ENCODE measurements at regions not wholly inside any gene's neighbourhood (a gene's known extent, or its start where the extent isn't known, plus 50 kb on each side); places are given as distances from the start of the nearest gene placed in this dataset.
"Not testable (repeated sequence)": the region's sequence is repeated elsewhere in the genome, so short reads cannot be mapped to it uniquely, and the experiment has no call there.

DNA sequence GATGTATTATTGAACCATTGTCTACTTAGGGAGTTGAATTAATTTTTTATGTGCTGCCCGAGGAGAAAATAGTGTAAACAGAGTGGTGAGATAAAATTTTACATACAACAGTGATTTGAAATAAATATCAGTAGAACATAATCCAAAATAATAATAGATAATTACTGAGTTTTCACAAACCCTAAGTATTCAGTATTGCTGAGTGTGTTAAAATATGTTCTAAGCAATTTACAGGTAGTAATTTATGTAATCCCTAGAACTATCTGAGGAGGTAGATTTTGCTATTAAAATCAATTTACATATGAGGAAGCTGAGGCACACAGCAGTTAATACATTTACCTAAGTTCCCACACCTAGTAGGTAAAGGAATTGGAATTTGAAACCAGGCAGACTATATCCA, 134.7 kb upstream of the FAT1 start:
- Mint-ChIP-seq H3K36me3 (ENCODE audit: low read depth) (no peaks in the 10 kb centered on the region), H3K4me1 (ENCODE audit: low read depth) (no peaks in the 10 kb centered on the region)
- CTCF ChIA-PET = no interaction called here

DNA sequence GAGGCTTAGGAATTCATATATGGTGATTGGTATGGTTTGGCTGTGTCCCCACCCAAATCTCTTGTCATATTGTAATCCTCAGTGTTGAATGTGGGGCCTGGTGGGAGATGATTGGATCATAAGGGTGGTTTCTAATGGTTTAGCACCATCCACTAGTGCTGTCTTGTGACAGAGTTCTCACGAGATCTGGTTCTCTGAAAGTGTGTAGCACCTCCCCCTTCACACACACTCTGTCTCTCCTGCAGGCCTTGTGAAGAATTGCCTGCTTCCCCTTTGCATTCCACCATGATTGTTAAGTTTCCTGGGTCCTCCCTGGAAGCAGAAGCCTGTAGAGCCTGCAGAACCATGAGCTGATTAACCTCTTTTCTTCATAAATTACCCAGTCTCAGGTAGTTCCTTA, 135.8 kb upstream of the FAT1 start:
- intact Hi-C loops (cut with micrococcal nuclease) = no loop called here
- Mint-ChIP-seq H3K9me3 (peaks cover 10% of the 10 kb centered on the region), H3K36me3 (ENCODE audit: low read depth) (no peaks in the 10 kb centered on the region), H3K4me3 (no peak overlapping the region), H3K4me1 (ENCODE audit: low read depth) (no peaks in the 10 kb centered on the region), H3K27ac (no peak overlapping the region), H3K27me3 (ENCODE audit: low read depth) (no peaks in the 10 kb centered on the region)
- CTCF ChIA-PET = no interaction called here
- DNase-seq = no peak

More for the DNA sequence above, 134.7 kb upstream of the FAT1 start:
- Mint-ChIP-seq H3K27ac (no peak overlapping the region), H3K9me3 (peaks cover 7% of the 10 kb centered on the region), H3K27me3 (ENCODE audit: low read depth) (no peaks in the 10 kb centered on the region), H3K4me3 (no peak overlapping the region)
- no peak for DNase-seq
- intact Hi-C loops (cut with micrococcal nuclease) = no loop called here

DNA sequence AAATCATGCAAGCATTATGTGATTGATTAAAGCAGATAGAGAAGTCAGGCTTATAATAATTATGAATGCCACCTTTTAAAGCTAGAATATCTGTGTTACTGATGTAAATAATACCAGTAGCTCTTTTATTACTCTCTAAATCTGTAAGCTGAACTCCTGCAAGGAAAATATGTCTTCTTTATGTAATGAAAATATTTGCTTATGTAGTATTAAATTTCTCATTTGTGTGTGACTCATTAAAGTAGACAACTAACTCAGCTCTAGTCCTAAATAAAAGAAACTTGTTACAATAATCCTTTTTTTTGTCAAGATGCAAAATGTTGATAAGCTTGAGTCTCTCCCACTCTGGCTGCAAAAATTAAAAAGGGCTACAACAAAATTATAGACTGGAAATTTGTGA, 137.7 kb upstream of the FAT1 start:
- Mint-ChIP-seq H3K4me1 (ENCODE audit: low read depth) (no peaks in the 10 kb centered on the region), H3K36me3 (ENCODE audit: low read depth) (no peaks in the 10 kb centered on the region), H3K4me3 (no peak overlapping the region), H3K27me3 (ENCODE audit: low read depth) (no peaks in the 10 kb centered on the region), H3K27ac (no peak overlapping the region), H3K9me3 (peaks cover 10% of the 10 kb centered on the region)
- DNase-seq = no peak
- intact Hi-C loops (cut with micrococcal nuclease) = no loop called here
- CTCF ChIA-PET = no interaction called here

DNA sequence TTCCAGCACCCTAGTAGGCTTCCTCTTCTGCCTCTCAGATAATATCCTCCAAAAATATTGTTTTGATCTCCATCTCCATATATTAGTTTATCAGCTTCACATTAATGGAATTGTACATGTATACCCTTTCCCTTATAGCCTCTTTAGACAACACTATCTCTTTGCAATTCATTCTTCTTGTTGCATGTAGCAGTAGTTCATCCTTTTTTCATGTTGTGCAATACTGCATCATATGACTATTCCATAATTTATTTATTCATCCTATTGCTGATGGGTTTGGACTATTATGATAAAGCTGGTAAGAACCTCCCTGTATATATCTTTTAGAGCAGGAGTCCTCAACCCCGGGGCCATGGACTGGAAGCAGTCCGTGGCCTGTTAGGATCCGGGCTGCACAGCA, 148.2 kb upstream of the FAT1 start:
- Mint-ChIP-seq H3K27me3 (ENCODE audit: low read depth) (no peaks in the 10 kb centered on the region), H3K4me3 (no peak overlapping the region), H3K9me3 (peaks cover 16% of the 10 kb centered on the region), H3K36me3 (ENCODE audit: low read depth) (no peaks in the 10 kb centered on the region), H3K4me1 (ENCODE audit: low read depth) (no peaks in the 10 kb centered on the region), H3K27ac (no peak overlapping the region)
- intact Hi-C loops (cut with micrococcal nuclease) = no loop called here
- DNase-seq = no peak
- CTCF ChIA-PET = no interaction called here

DNA sequence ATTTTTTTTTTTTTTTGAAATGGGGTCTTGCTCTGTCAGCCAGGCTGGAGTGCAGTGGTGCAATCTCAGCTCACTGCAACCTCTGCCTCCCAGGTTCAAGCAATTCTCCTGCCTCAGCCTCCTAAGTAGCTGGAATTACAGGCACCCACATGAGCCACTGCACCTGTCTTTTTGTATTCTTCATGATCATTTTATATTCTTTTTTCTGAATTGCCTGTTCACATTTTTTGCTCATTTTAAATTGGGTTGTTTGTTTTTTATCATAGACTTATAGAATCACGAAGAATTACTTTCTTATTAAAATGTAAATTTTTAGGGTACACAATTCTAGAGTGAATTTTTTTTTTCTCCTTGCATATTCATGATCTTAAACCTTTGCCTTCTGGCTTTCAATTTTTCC, 149.4 kb upstream of the FAT1 start:
- H3K27ac Mint-ChIP-seq; H3K4me3 Mint-ChIP-seq; CTCF ChIA-PET; H3K4me1 Mint-ChIP-seq (ENCODE audit: low read depth); H3K27me3 Mint-ChIP-seq (ENCODE audit: low read depth); intact Hi-C loops (cut with micrococcal nuclease); H3K36me3 Mint-ChIP-seq (ENCODE audit: low read depth); DNase-seq: not testable (repeated sequence)
- peaks cover 14% of the 10 kb centered on the region for H3K9me3 Mint-ChIP-seq

DNA sequence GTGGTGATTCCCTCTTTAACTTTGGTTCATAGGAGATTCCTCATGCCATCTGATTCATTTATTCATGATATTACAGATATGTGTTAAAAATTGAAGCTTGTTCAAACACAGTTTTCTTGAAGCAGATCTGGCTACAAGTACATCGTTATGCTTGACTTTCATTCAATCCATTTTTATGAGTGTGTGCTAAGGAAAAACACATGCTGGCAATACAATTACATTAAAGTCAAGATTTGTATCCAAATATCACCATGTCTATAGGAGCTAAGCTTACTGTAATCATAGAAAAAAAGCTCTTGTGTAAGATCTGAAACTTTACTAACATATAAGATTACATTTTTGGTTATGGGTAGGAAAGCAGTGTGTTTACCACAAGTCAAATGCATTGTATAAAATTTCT, 151.8 kb upstream of the FAT1 start:
- no peak overlapping the region for H3K4me3 Mint-ChIP-seq
- no peaks in the 10 kb centered on the region for H3K36me3 Mint-ChIP-seq (ENCODE audit: low read depth)
- no peak for DNase-seq
- peaks cover 18% of the 10 kb centered on the region for H3K9me3 Mint-ChIP-seq
- CTCF ChIA-PET = no interaction called here
- intact Hi-C loops (cut with micrococcal nuclease) = no loop called here
- no peaks in the 10 kb centered on the region for H3K4me1 Mint-ChIP-seq (ENCODE audit: low read depth)
- H3K27ac Mint-ChIP-seq = no peak overlapping the region
- no peaks in the 10 kb centered on the region for H3K27me3 Mint-ChIP-seq (ENCODE audit: low read depth)

DNA sequence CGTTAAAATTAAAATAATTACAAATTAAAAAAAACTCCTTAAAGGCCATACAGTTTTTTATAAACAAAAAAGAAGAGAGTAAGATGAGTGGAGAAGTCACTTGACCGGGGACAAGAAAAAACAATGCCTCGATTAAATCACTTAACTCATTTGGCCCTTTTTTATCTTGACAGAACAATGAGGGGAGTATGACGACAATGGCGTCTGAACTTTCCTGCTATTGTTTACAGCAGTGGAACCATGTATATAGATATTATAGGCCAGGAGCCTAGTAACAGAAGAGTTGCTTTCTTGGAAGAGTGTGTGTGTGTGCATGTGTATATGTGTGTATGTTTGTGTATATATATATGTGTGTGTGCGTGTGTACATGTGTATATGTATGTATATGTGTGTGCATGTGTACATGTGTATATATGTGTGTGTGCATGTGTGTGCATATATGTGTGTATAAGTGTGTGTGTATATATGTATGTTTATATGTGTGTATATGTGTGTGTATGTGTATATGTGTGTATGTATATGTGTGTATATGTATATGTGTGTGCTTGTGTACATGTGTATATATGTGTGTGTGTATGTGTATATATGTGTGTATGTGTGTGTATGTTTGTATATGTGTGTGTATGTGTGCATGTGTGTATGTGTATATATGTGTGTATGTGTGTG, 153.4 kb upstream of the FAT1 start:
- CTCF ChIA-PET = no interaction called here
- Mint-ChIP-seq H3K27me3 (ENCODE audit: low read depth) (no peaks in the 10 kb centered on the region), H3K36me3 (ENCODE audit: low read depth) (no peaks in the 10 kb centered on the region), H3K9me3 (peaks cover 15% of the 10 kb centered on the region), H3K27ac (no peak overlapping the region), H3K4me1 (ENCODE audit: low read depth) (no peaks in the 10 kb centered on the region), H3K4me3 (no peak overlapping the region)
- intact Hi-C loops (cut with micrococcal nuclease) = no loop called here
- no peak for DNase-seq

DNA sequence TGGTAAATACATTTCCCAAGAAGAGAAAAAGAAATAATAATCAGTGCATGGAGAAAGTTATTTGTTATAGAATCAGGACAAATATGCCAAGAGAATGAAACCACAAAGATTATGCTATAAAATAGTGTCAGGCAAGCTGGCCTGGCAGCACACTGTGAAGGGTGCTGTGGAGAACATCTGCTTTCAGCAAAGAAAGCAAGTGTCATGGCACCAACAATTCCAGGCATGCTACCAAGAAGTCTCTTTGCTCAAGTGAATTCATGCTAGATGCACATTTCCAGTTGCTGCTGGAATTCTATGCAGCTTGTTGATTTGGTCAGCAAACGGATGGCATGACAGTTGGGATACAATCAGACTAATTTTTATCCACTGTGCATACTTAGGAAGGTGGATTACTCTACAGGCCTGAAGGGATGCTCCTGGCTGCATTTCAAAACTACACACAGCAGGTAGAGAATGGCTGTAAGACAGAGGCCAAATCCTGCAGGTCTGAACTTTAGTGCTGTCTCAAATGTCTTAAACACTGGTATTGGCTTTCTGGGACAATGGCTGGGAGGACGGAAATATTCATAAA, 154.6 kb upstream of the FAT1 start:
- no peaks in the 10 kb centered on the region for H3K27me3 Mint-ChIP-seq (ENCODE audit: low read depth)
- H3K9me3 Mint-ChIP-seq = peaks cover 13% of the 10 kb centered on the region
- H3K27ac Mint-ChIP-seq = no peak overlapping the region
- no peak overlapping the region for H3K4me3 Mint-ChIP-seq
- intact Hi-C loops (cut with micrococcal nuclease) = no loop called here
- DNase-seq = no peak
- H3K36me3 Mint-ChIP-seq (ENCODE audit: low read depth) = no peaks in the 10 kb centered on the region
- CTCF ChIA-PET = no interaction called here
- no peaks in the 10 kb centered on the region for H3K4me1 Mint-ChIP-seq (ENCODE audit: low read depth)

DNA sequence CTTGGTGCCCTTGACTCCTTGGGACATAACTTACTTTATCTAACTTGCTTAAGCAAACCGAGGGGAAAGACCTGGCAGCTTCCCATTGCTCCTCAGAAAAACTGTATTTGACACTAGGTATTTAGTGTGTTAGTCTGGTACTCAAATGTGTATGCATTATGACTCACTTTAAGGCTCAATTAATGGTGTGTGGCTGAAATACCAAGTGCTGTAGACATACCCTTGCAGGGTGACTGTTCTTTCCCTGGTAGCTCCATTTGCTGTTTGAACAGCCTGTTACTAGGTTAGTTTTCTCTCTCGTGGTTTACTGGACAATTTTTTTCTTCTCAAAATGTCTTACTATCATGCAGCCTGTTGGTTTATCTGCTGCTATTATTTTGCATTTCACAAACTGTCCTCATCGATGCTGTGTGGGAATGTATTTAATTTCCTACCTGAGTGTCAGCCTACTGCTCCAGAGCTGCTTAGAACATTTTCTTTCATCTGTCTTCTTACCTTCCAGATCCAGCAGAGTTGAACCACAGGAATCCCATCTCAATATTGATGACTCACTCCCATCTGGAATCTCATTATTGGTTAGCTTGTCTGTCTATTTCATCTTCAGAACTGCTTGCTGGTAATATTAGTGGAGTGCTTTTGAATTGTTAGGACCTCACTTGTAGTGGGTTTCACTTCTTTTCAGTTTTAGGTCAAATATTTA, 158.0 kb upstream of the FAT1 start:
- intact Hi-C loops (cut with micrococcal nuclease) = no loop called here
- Mint-ChIP-seq H3K9me3 (peaks cover 6% of the 10 kb centered on the region), H3K4me3 (no peak overlapping the region), H3K27ac (no peak overlapping the region), H3K4me1 (ENCODE audit: low read depth) (no peaks in the 10 kb centered on the region), H3K36me3 (ENCODE audit: low read depth) (no peaks in the 10 kb centered on the region), H3K27me3 (ENCODE audit: low read depth) (no peaks in the 10 kb centered on the region)
- no peak for DNase-seq
- CTCF ChIA-PET = interaction anchor here (1.2 kb wide), 1 partner anchor 12 kb away, joined by 3 read pairs; no protein-coding TSS in a partner anchor

DNA sequence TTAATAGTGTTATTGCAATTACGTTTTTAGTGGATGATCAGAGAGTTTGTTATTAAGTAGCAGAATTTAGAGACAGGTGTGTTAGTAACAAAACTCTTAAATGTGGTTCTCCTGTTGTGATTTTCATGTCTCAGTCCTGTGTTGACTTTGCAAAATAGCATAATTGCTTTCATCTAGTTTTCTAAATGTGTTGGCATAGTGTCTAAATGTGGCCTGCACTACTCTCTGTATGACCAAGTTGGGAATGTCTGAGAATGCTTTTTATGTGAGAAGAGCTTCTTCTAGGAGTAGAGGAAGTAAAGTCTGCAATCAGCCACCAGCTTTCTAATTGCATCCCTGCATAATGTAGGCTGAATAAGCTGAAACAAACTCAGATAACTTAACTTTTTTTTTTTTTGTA, 158.6 kb upstream of the FAT1 start:
- intact Hi-C loops (cut with micrococcal nuclease) = no loop called here
- CTCF ChIA-PET = interaction anchor here (1.2 kb wide), 1 partner anchor 11 kb away, joined by 3 read pairs; no protein-coding TSS in a partner anchor
- Mint-ChIP-seq H3K27ac (no peak overlapping the region), H3K4me3 (no peak overlapping the region), H3K27me3 (ENCODE audit: low read depth) (no peaks in the 10 kb centered on the region), H3K9me3 (peaks cover 6% of the 10 kb centered on the region), H3K36me3 (ENCODE audit: low read depth) (no peaks in the 10 kb centered on the region), H3K4me1 (ENCODE audit: low read depth) (no peaks in the 10 kb centered on the region)
- DNase-seq = no peak

DNA sequence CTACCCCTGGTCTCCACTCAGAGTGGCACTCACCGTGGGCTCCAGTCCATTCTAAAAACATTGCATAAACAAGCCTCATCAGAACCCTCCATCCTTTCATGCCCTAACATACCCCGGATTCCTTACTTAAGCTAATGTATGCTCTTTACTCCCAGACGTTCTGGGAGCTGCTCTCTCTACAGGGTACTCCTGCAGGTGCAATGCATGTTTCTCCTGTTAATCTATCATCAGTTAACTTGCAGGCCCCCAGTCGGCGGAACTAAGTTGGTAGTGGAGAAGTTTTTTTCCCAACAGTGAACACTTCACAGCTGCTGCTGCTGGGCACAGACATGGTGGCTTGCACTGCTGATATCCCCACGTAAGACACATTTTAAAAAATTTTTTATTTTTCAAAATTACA, 161.6 kb upstream of the FAT1 start:
- H3K27ac Mint-ChIP-seq = no peak overlapping the region
- H3K4me3 Mint-ChIP-seq = no peak overlapping the region
- H3K36me3 Mint-ChIP-seq (ENCODE audit: low read depth) = no peaks in the 10 kb centered on the region
- H3K9me3 Mint-ChIP-seq = peaks cover 2% of the 10 kb centered on the region
- H3K27me3 Mint-ChIP-seq (ENCODE audit: low read depth) = no peaks in the 10 kb centered on the region
- H3K4me1 Mint-ChIP-seq (ENCODE audit: low read depth) = no peaks in the 10 kb centered on the region
- CTCF ChIA-PET = no interaction called here
- no peak for DNase-seq
- intact Hi-C loops (cut with micrococcal nuclease) = no loop called here

DNA sequence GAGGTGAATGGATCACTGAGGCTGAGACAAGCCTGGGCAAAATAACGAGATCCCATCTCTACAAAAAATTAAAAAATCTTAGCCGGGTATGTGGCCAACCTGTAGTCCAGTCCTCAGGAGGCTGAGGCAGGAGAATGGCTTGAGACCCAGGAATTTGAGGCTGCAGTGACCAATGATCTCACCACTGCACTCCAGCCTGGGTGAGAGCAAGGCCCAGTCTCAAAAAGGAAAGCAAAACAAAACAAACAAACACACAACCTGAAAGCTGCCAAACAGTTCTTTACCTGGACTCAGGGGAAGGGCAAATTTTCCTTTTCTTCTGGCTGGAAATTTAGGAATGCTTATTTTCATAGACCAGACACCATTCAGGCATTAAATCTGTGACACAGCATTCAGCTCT, 163.1 kb upstream of the FAT1 start:
- intact Hi-C loops (cut with micrococcal nuclease) = no loop called here
- peaks cover 4% of the 10 kb centered on the region for H3K9me3 Mint-ChIP-seq
- CTCF ChIA-PET = no interaction called here
- H3K4me3 Mint-ChIP-seq = no peak overlapping the region
- no peaks in the 10 kb centered on the region for H3K36me3 Mint-ChIP-seq (ENCODE audit: low read depth)
- DNase-seq = no peak
- H3K27me3 Mint-ChIP-seq (ENCODE audit: low read depth) = no peaks in the 10 kb centered on the region
- no peak overlapping the region for H3K27ac Mint-ChIP-seq
- H3K4me1 Mint-ChIP-seq (ENCODE audit: low read depth) = no peaks in the 10 kb centered on the region

DNA sequence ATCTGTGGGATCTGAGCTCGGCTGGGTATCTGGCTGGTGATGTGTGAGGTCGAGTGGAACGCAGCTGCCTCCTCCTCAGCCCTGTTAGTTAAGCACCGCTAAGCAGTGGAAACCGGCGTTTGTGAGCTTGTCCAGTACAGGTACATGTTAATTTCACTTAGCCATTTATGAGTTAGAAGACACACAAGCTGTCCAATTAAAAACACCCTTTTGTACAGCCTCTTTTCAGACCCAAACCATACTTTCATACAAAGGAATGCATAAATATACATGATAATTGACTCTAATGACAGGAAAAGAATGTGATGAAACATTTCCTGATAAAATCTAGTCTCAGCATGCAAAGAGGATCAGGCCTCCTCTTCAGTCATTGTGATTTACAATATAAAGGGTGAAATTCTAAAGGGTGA, 163.6 kb upstream of the FAT1 start:
- H3K4me3 Mint-ChIP-seq = no peak overlapping the region
- peaks cover 4% of the 10 kb centered on the region for H3K9me3 Mint-ChIP-seq
- CTCF ChIA-PET = no interaction called here

More for the DNA sequence above, 163.6 kb upstream of the FAT1 start:
- intact Hi-C loops (cut with micrococcal nuclease) = no loop called here
- H3K36me3 Mint-ChIP-seq (ENCODE audit: low read depth) = no peaks in the 10 kb centered on the region
- H3K27ac Mint-ChIP-seq = no peak overlapping the region
- no peaks in the 10 kb centered on the region for H3K27me3 Mint-ChIP-seq (ENCODE audit: low read depth)
- DNase-seq = no peak
- no peaks in the 10 kb centered on the region for H3K4me1 Mint-ChIP-seq (ENCODE audit: low read depth)

All from activated naive CD4-positive, alpha-beta T cell treated with anti-CD3 and anti-CD28 coated beads for 36 hours (primary cell).